Caco-2 (cell line): ENCODE measurements at regions not wholly inside any gene's neighbourhood (a gene's known extent, or its start where the extent isn't known, plus 50 kb on each side); places are given as distances from the start of the nearest gene placed in this dataset.

ENCODE experiments used
- BruUV-seq: library from RNA; stranded (reverse); fragments of 400-500 nt; replicated peaks from 2 replicates; lab custom pipeline; 2021; lab: Mats Ljungman, UMichigan
- CTCF ChIA-PET: fragments of 300-600 bp; sonication (Branson Sonifier 250); formaldehyde crosslinking; loops from one replicate; lab custom pipeline; 2022; ENCODE audit warnings: antibody characterized with exemption; lab: Charles Lee
- POLR2A ChIA-PET: fragments of 300-600 bp; sonication (Branson Sonifier 250); formaldehyde crosslinking; loops from one replicate; lab custom pipeline; 2022; ENCODE audit warnings: antibody characterized with exemption; lab: Charles Lee
- DNase-seq, 2 experiments: peaks; one replicate each; pipeline versions ENCODE4 v3.0.0 to v3.0.0-alpha.2; 2020 to 2022
- H3K27me3 ChIP-seq: replicated peaks from 2 replicates; pipeline ENCODE4 v1.6.0; 2011; ENCODE audit warnings: low read length; ENCODE audit not compliant: control insufficient read depth, insufficient read depth
- H3K36me3 ChIP-seq: 2 replicates; pipeline ENCODE4 v1.5.1; 2011; ENCODE audit warnings: low read length; ENCODE audit not compliant: control insufficient read depth, insufficient read depth
- H3K4me1 ChIP-seq: fragments of 250-450 bp; sonication (Bioruptor Pico); 2 replicates; pipeline ENCODE4 v1.5.1; 2020; ENCODE audit warnings: mild to moderate bottlenecking
- H3K4me3 ChIP-seq: 2 replicates; pipeline ENCODE4 v1.5.1; 2011; ENCODE audit warnings: low read depth, mild to moderate bottlenecking, control low read depth, low read length
- H3K9me3 ChIP-seq: fragments of 250-450 bp; sonication (Bioruptor Pico); 2 replicates; pipeline ENCODE4 v1.5.1; 2020; ENCODE audit warnings: mild to moderate bottlenecking, moderate library complexity
- H3K27ac Mint-ChIP-seq: one replicate; pipeline ENCODE4 v1.8.0; 2022; ENCODE audit warnings: mixed read lengths; ENCODE audit not compliant: unreplicated experiment
- H3K27me3 Mint-ChIP-seq: one replicate; pipeline ENCODE4 v1.8.0; 2022; ENCODE audit warnings: mixed read lengths; ENCODE audit not compliant: insufficient read depth, unreplicated experiment
- H3K36me3 Mint-ChIP-seq: one replicate; pipeline ENCODE4 v1.8.0; 2022; ENCODE audit warnings: mild to moderate bottlenecking, mixed read lengths; ENCODE audit not compliant: insufficient read depth, unreplicated experiment
- H3K4me1 Mint-ChIP-seq: one replicate; pipeline ENCODE4 v1.8.0; 2022; ENCODE audit warnings: low read depth, mixed read lengths; ENCODE audit not compliant: unreplicated experiment
- H3K4me3 Mint-ChIP-seq: one replicate; pipeline ENCODE4 v1.8.0; 2022; ENCODE audit warnings: mild to moderate bottlenecking, moderate library complexity, mixed read lengths; ENCODE audit not compliant: unreplicated experiment
- H3K9me3 Mint-ChIP-seq: one replicate; pipeline ENCODE4 v1.8.0; 2022; ENCODE audit warnings: mixed read lengths; ENCODE audit not compliant: unreplicated experiment
- intact Hi-C: fragments of 100-400 bp; cut with micrococcal nuclease; formaldehyde crosslinking; loops from one replicate; pipeline ENCODE4 v1.10.0; 2022; ENCODE audit not compliant: unreplicated experiment
- TF ChIP-seq, protein P1 (sequence below), 2 experiments: fragments of 200-600 bp in 1 of 2; IDR thresholded peaks; 1 replicate in 1 of 2; 2 replicates in 1 of 2; pipeline versions ENCODE4 v1.5.1 to v1.8.0; 2011 to 2022; ENCODE audit warnings: antibody characterized with exemption in 1 of 2, control low read depth in 1 of 2, inconsistent platforms in 1 of 2, low read depth in 1 of 2, low read length in 1 of 2, mild to moderate bottlenecking in 1 of 2, moderate library complexity in 1 of 2; ENCODE audit not compliant: insufficient read depth in 1 of 2, severe bottlenecking in 1 of 2, unreplicated experiment in 1 of 2

- CTCF ChIA-PET, result no interaction called here
Observed at GRCh38 chr12:102757882-102758226, 159.2 kb downstream of the PAH start.

GRCh38 chr12:102757154-102757881 is 159.7 kb downstream of the PAH start:
- Mint-ChIP-seq H3K27me3 (peaks cover 11% of the 10 kb centered on the region), H3K4me3 (no peak overlapping the region), H3K27ac (no peak overlapping the region), H3K4me1 (no peaks in the 10 kb centered on the region), H3K9me3 (no peaks in the 10 kb centered on the region), H3K36me3 (no peaks in the 10 kb centered on the region)
- ChIA-PET POLR2A (no interaction called here), CTCF (no interaction called here)
- no peaks in the 10 kb centered on the region for H3K4me1 ChIP-seq
- no peak overlapping the region for H3K4me3 ChIP-seq
- no peaks in the 10 kb centered on the region for H3K27me3 ChIP-seq
- BruUV-seq, result no TSS peak
- intact Hi-C loops, result no loop called here
- TF ChIP-seq, protein P1, sequence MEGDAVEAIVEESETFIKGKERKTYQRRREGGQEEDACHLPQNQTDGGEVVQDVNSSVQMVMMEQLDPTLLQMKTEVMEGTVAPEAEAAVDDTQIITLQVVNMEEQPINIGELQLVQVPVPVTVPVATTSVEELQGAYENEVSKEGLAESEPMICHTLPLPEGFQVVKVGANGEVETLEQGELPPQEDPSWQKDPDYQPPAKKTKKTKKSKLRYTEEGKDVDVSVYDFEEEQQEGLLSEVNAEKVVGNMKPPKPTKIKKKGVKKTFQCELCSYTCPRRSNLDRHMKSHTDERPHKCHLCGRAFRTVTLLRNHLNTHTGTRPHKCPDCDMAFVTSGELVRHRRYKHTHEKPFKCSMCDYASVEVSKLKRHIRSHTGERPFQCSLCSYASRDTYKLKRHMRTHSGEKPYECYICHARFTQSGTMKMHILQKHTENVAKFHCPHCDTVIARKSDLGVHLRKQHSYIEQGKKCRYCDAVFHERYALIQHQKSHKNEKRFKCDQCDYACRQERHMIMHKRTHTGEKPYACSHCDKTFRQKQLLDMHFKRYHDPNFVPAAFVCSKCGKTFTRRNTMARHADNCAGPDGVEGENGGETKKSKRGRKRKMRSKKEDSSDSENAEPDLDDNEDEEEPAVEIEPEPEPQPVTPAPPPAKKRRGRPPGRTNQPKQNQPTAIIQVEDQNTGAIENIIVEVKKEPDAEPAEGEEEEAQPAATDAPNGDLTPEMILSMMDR (IDR thresholded peaks at IDR 0.05; ENCODE audit: insufficient read depth in 1 of 2, low read depth in 1 of 2, low read length in 1 of 2, severe bottlenecking in 1 of 2, unreplicated experiment in 1 of 2), result no peak
- DNase-seq, result no peak
- no peaks in the 10 kb centered on the region for H3K36me3 ChIP-seq
- H3K9me3 ChIP-seq, result no peaks in the 10 kb centered on the region

More at GRCh38 chr12:102757882-102758226, 159.2 kb downstream of the PAH start:
- TF ChIP-seq, protein P1 (IDR thresholded peaks at IDR 0.05; ENCODE audit: insufficient read depth in 1 of 2, low read depth in 1 of 2, low read length in 1 of 2, severe bottlenecking in 1 of 2, unreplicated experiment in 1 of 2), result no peak
- no peak overlapping the region for H3K4me3 Mint-ChIP-seq
- peaks cover 10% of the 10 kb centered on the region for H3K27me3 Mint-ChIP-seq
- POLR2A ChIA-PET, result no interaction called here
- no peaks in the 10 kb centered on the region for H3K9me3 Mint-ChIP-seq
- H3K9me3 ChIP-seq, result no peaks in the 10 kb centered on the region
- H3K36me3 ChIP-seq, result no peaks in the 10 kb centered on the region
- no peaks in the 10 kb centered on the region for H3K36me3 Mint-ChIP-seq
- no peak overlapping the region for H3K4me3 ChIP-seq
- no peaks in the 10 kb centered on the region for H3K27me3 ChIP-seq
- intact Hi-C loops, result no loop called here
- no peaks in the 10 kb centered on the region for H3K4me1 ChIP-seq
- no peak for DNase-seq
- no peaks in the 10 kb centered on the region for H3K4me1 Mint-ChIP-seq
- no TSS peak for BruUV-seq
- no peak overlapping the region for H3K27ac Mint-ChIP-seq

GRCh38 chr12:102756530-102756929 is 160.5 kb downstream of the PAH start:
- no peaks in the 10 kb centered on the region for H3K9me3 ChIP-seq
- no peaks in the 10 kb centered on the region for H3K9me3 Mint-ChIP-seq
- H3K36me3 ChIP-seq, result no peaks in the 10 kb centered on the region
- no peaks in the 10 kb centered on the region for H3K4me1 ChIP-seq
- no peaks in the 10 kb centered on the region for H3K4me1 Mint-ChIP-seq
- BruUV-seq, result no TSS peak
- CTCF ChIA-PET, result no interaction called here
- DNase-seq, result no peak
- H3K4me3 ChIP-seq, result no peak overlapping the region
- H3K4me3 Mint-ChIP-seq, result no peak overlapping the region
- POLR2A ChIA-PET, result no interaction called here
- no peak overlapping the region for H3K27ac Mint-ChIP-seq
- intact Hi-C loops, result no loop called here
- H3K27me3 Mint-ChIP-seq, result peaks cover 12% of the 10 kb centered on the region
- TF ChIP-seq, protein P1 (IDR thresholded peaks at IDR 0.05; ENCODE audit: insufficient read depth in 1 of 2, low read depth in 1 of 2, low read length in 1 of 2, severe bottlenecking in 1 of 2, unreplicated experiment in 1 of 2), result no peak
- H3K36me3 Mint-ChIP-seq, result no peaks in the 10 kb centered on the region
- no peaks in the 10 kb centered on the region for H3K27me3 ChIP-seq
